Liver (tissue), 8 donors: ENCODE measurements at regions not wholly inside any gene's neighbourhood (a gene's known extent, or its start where the extent isn't known, plus 50 kb on each side); places are given as distances from the start of the nearest gene placed in this dataset.

Experiments
- DNase-seq: peaks from one replicate; pipeline ENCODE4 v3.0.0-alpha.2; 2017; ENCODE audit warnings: low spot score
- H3K27ac ChIP-seq, 2 donors: one replicate each; pipeline ENCODE4 v1.7.0; 2013; ENCODE audit warnings: inconsistent platforms in 2 of 2, low read length in 2 of 2, control low read depth in 1 of 2, low read depth in 1 of 2, mild to moderate bottlenecking in 1 of 2
- H3K27me3 ChIP-seq, 4 donors: one replicate each; pipeline versions ENCODE4 v1.6.1 to v1.7.0; 2013; ENCODE audit warnings: low read length in 3 of 4, inconsistent platforms in 1 of 4, mild to moderate bottlenecking in 1 of 4, moderate library complexity in 1 of 4; ENCODE audit not compliant: control insufficient read depth in 4 of 4, insufficient read depth in 4 of 4
- H3K36me3 ChIP-seq, 4 donors: one replicate each; pipeline versions ENCODE4 v1.6.1 to v1.7.0; 2013; ENCODE audit warnings: low read length in 3 of 4, mild to moderate bottlenecking in 3 of 4, low read depth in 1 of 4, moderate library complexity in 1 of 4; ENCODE audit not compliant: control insufficient read depth in 4 of 4, insufficient read depth in 3 of 4
- H3K4me1 ChIP-seq, 4 donors: one replicate each; pipeline versions ENCODE4 v1.6.1 to v1.7.0; 2013; ENCODE audit warnings: low read length in 3 of 4, mild to moderate bottlenecking in 3 of 4, moderate library complexity in 1 of 4; ENCODE audit not compliant: control insufficient read depth in 4 of 4, insufficient read depth in 4 of 4
- H3K4me3 ChIP-seq, 3 donors: one replicate each; pipeline versions ENCODE4 v1.6.1 to v1.7.0; 2013; ENCODE audit warnings: low read length in 3 of 3, control low read depth in 1 of 3, low read depth in 1 of 3, mild to moderate bottlenecking in 1 of 3
- H3K9ac ChIP-seq, 2 donors: one replicate each; pipeline ENCODE4 v1.7.0; 2013; ENCODE audit warnings: low read length in 2 of 2, mild to moderate bottlenecking in 2 of 2, moderate library complexity in 2 of 2, control low read depth in 1 of 2, low read depth in 1 of 2
- H3K9me3 ChIP-seq, 4 donors: one replicate each; pipeline versions ENCODE4 v1.6.1 to v1.7.0; 2013; ENCODE audit warnings: low read length in 3 of 4; ENCODE audit not compliant: control insufficient read depth in 4 of 4
- CTCF ChIP-seq: fragments of 150-350 bp; IDR thresholded peaks from 2 replicates; pipeline ENCODE4 v1.5.1; 2017; ENCODE audit warnings: improper control_type of control experiment, low read depth, low read length; ENCODE audit not compliant: missing input control
- EGR1 ChIP-seq, 2 donors: IDR thresholded peaks; 2 replicates each; pipeline ENCODE4 v1.6.1; 2016 to 2018; ENCODE audit warnings: antibody characterized with exemption in 2 of 2, low read depth in 2 of 2
- FOXA1 ChIP-seq: IDR thresholded peaks from 2 replicates; pipeline ENCODE4 v1.6.1; 2016; ENCODE audit warnings: antibody characterized with exemption
- GABPA ChIP-seq, 2 donors: IDR thresholded peaks in 1 of 2; conservative IDR thresholded peaks in 1 of 2; 2 replicates each; pipeline ENCODE4 v1.6.1; 2016; ENCODE audit warnings: antibody characterized with exemption in 2 of 2, mild to moderate bottlenecking in 1 of 2, moderate library complexity in 1 of 2
- HNF4A ChIP-seq, 2 donors: conservative IDR thresholded peaks; 2 replicates each; pipeline ENCODE4 v1.6.1; 2016; ENCODE audit warnings: antibody characterized with exemption in 2 of 2, mild to moderate bottlenecking in 2 of 2
- HNF4G ChIP-seq: IDR thresholded peaks from 2 replicates; pipeline ENCODE4 v1.6.1; 2016; ENCODE audit warnings: antibody characterized with exemption
- RXRA ChIP-seq, 2 donors: IDR thresholded peaks; 2 replicates each; pipeline ENCODE4 v1.6.1; 2017 to 2018; ENCODE audit warnings: antibody characterized with exemption in 2 of 2, mild to moderate bottlenecking in 1 of 2
- SP1 ChIP-seq: IDR thresholded peaks from 2 replicates; pipeline ENCODE4 v1.6.1; 2018; ENCODE audit warnings: antibody characterized with exemption, mild to moderate bottlenecking
- TAF1 ChIP-seq: conservative IDR thresholded peaks from 2 replicates; pipeline ENCODE4 v1.6.1; 2016; ENCODE audit warnings: antibody characterized with exemption, mild to moderate bottlenecking
- YY1 ChIP-seq: IDR thresholded peaks from 2 replicates; pipeline ENCODE4 v1.6.1; 2016; ENCODE audit warnings: antibody characterized with exemption, mild to moderate bottlenecking
- ZBTB33 ChIP-seq: IDR thresholded peaks from 2 replicates; pipeline ENCODE4 v1.6.1; 2016; ENCODE audit warnings: antibody characterized with exemption
- WGBS: extraction: QIAGEN DNeasy Blood & Tissue Kit; methylation state at CpG from one replicate; pipeline ENCODE4 v1.1.7; 2013; 5-methylcytosine and 5-hydroxymethylcytosine counted together
- donor health status: healthy.
- donor health status: healthy.
- donor health status: healthy.
- donor health status: healthy.
- donor health status: healthy.

- no peak for TF ChIP-seq HNF4A (conservative IDR thresholded peaks at IDR 0.05)
- TF ChIP-seq YY1: no peak
These were observed 1036.6 kb downstream of the CDH11 start (continued) for GRCh38 chr16:64085296-64085695.

GRCh38 chr16:64084706-64085105, 1037.2 kb downstream of the CDH11 start:
- Histone ChIP-seq H3K4me1 (no peaks in the 10 kb centered on the region), H3K4me3 (no peak overlapping the region), H3K27ac (no peak overlapping the region), H3K36me3 (no peaks in the 10 kb centered on the region), H3K9me3 (no peaks in the 10 kb centered on the region), H3K9ac (no peak overlapping the region), H3K27me3 (no peaks in the 10 kb centered on the region)
- TF ChIP-seq HNF4G (no peak), CTCF (no peak), YY1 (no peak), RXRA (IDR thresholded peaks at IDR 0.05) (no peak), SP1 (no peak), TAF1 (no peak), EGR1 (IDR thresholded peaks at IDR 0.05; ENCODE audit: low read depth in 2 of 2) (no peak)
- WGBS: 75% methylated on average over 3 of the region's 3 CpGs
- no peak for DNase-seq

- H3K9me3 ChIP-seq: no peaks in the 10 kb centered on the region
These were observed 1038.3 kb downstream of the CDH11 start for GRCh38 chr16:64083428-64084129.

More at GRCh38 chr16:64083428-64084129, 1038.3 kb downstream of the CDH11 start:
- TF ChIP-seq FOXA1 (no peak), RXRA (IDR thresholded peaks at IDR 0.05) (no peak), GABPA (IDR thresholded peaks at IDR 0.05 in 1 of 2, conservative IDR thresholded peaks at IDR 0.05 in 1 of 2) (no peak), HNF4A (conservative IDR thresholded peaks at IDR 0.05) (no peak), ZBTB33 (no peak), SP1 (no peak), EGR1 (IDR thresholded peaks at IDR 0.05; ENCODE audit: low read depth in 2 of 2) (no peak)
- Histone ChIP-seq H3K4me3 (no peak overlapping the region), H3K27ac (no peak overlapping the region), H3K36me3 (no peaks in the 10 kb centered on the region), H3K4me1 (no peaks in the 10 kb centered on the region), H3K27me3 (no peaks in the 10 kb centered on the region), H3K9ac (no peak overlapping the region)
- DNase-seq: no peak
- WGBS: 81% methylated on average over 4 of the region's 4 CpGs
